ENCODE measurements at regions not wholly inside any gene's neighbourhood (a gene's known extent, or its start where the extent isn't known, plus 50 kb on each side); places are given as distances from the start of the nearest gene placed in this dataset.

GRCh38 chr13:29654843-29655547, 59.5 kb upstream of the SLC7A1 start:
- TF ChIP-seq EP300 (IDR thresholded peaks at IDR 0.05) (no peak), POLR2AphosphoS5 (IDR thresholded peaks at IDR 0.05) (no peak), POLR2A (IDR thresholded peaks at IDR 0.05; ENCODE audit: low read depth) (no peak), CTCF (IDR thresholded peaks at IDR 0.05) (no peak)
- H3K4me3 ChIP-seq: no peak overlapping the region
- intact Hi-C loops (cut with DNase I): no loop called here
- no peaks in the 10 kb centered on the region for H3K27me3 ChIP-seq
- no peak for DNase-seq (ENCODE audit: extremely low spot score)
- 59% methylated on average over 3 of the region's 3 CpGs for WGBS
- H3K27ac ChIP-seq (replicated peaks in 1 of 4): no peak overlapping the region
- peaks cover 0 to 3% (median 1%) of the 10 kb centered on the region in 4 donors for H3K9me3 ChIP-seq
- no peaks in the 10 kb centered on the region for H3K36me3 ChIP-seq
- H3K4me1 ChIP-seq: no peaks in the 10 kb centered on the region

- WGBS: 97% methylated on average over 6 of the region's 6 CpGs
- intact Hi-C loops (cut with DNase I): no loop called here
- no peaks in the 10 kb centered on the region for H3K4me1 ChIP-seq
Measured at GRCh38 chr13:29654384-29654783, 58.9 kb upstream of the SLC7A1 start.

GRCh38 chr13:29648760-29649159, 53.3 kb upstream of the SLC7A1 start:
- Histone ChIP-seq H3K4me3 (no peak overlapping the region), H3K27ac (replicated peaks in 1 of 4) (no peak overlapping the region), H3K9me3 (peaks cover 0 to 8% (median 0%) of the 10 kb centered on the region in 4 donors), H3K4me1 (no peaks in the 10 kb centered on the region), H3K27me3 (no peaks in the 10 kb centered on the region), H3K36me3 (no peaks in the 10 kb centered on the region)
- DNase-seq (ENCODE audit: extremely low spot score): no peak
- intact Hi-C loops (cut with DNase I): no loop called here
- TF ChIP-seq CTCF (IDR thresholded peaks at IDR 0.05) (no peak), EP300 (IDR thresholded peaks at IDR 0.05) (no peak), POLR2AphosphoS5 (IDR thresholded peaks at IDR 0.05) (no peak), POLR2A (IDR thresholded peaks at IDR 0.05; ENCODE audit: low read depth) (no peak)
- 89% methylated on average over 2 of the region's 2 CpGs for WGBS

More at GRCh38 chr13:29654384-29654783, 58.9 kb upstream of the SLC7A1 start:
- no peak for TF ChIP-seq EP300 (IDR thresholded peaks at IDR 0.05)
- no peak for TF ChIP-seq POLR2AphosphoS5 (IDR thresholded peaks at IDR 0.05)
- TF ChIP-seq POLR2A (IDR thresholded peaks at IDR 0.05; ENCODE audit: low read depth): no peak
- TF ChIP-seq CTCF (IDR thresholded peaks at IDR 0.05): no peak
- H3K4me3 ChIP-seq: no peak overlapping the region
- H3K9me3 ChIP-seq: no peaks in the 10 kb centered on the region
- no peak overlapping the region for H3K27ac ChIP-seq (replicated peaks in 1 of 4)
- H3K27me3 ChIP-seq: no peaks in the 10 kb centered on the region
- no peak for DNase-seq (ENCODE audit: extremely low spot score)
- no peaks in the 10 kb centered on the region for H3K36me3 ChIP-seq

Data from esophagus muscularis mucosa (tissue), 4 donors.